ENCODE measurements at regions not wholly inside any gene's neighbourhood (a gene's known extent, or its start where the extent isn't known, plus 50 kb on each side); places are given as distances from the start of the nearest gene placed in this dataset.

DNA sequence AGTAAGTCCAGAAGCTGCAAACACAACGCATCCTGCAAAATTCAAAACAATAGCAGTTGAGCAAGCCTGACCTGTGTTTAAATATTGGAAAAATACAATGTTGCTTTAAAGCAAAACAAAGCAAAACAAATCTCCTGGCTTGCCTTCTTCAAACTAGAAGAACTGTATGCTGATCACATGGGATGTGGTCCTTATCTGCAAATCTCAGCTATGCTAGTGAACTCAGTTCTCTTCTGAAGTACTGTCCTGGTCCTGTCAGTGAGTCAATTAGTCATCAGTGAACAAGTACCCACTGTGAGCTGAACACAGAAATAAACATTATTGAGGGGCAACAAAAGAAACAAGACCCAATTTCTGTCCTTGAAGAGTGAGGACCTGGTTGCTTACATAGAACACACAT is 522.5 kb downstream of the SMARCA1 start:
- no peaks in the 10 kb centered on the region for H3K9me3 ChIP-seq
- H3K4me3 ChIP-seq = no peak overlapping the region
- no peaks in the 10 kb centered on the region for H3K36me3 ChIP-seq
- TF ChIP-seq, protein P1, sequence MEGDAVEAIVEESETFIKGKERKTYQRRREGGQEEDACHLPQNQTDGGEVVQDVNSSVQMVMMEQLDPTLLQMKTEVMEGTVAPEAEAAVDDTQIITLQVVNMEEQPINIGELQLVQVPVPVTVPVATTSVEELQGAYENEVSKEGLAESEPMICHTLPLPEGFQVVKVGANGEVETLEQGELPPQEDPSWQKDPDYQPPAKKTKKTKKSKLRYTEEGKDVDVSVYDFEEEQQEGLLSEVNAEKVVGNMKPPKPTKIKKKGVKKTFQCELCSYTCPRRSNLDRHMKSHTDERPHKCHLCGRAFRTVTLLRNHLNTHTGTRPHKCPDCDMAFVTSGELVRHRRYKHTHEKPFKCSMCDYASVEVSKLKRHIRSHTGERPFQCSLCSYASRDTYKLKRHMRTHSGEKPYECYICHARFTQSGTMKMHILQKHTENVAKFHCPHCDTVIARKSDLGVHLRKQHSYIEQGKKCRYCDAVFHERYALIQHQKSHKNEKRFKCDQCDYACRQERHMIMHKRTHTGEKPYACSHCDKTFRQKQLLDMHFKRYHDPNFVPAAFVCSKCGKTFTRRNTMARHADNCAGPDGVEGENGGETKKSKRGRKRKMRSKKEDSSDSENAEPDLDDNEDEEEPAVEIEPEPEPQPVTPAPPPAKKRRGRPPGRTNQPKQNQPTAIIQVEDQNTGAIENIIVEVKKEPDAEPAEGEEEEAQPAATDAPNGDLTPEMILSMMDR (IDR thresholded peaks at IDR 0.05) = no peak
- no peak for TF ChIP-seq POLR2A (IDR thresholded peaks at IDR 0.05)
- no peaks in the 10 kb centered on the region for H3K4me1 ChIP-seq
- DNase-seq = no peak
- H3K27ac ChIP-seq = no peak overlapping the region
- no peaks in the 10 kb centered on the region for H3K27me3 ChIP-seq

DNA sequence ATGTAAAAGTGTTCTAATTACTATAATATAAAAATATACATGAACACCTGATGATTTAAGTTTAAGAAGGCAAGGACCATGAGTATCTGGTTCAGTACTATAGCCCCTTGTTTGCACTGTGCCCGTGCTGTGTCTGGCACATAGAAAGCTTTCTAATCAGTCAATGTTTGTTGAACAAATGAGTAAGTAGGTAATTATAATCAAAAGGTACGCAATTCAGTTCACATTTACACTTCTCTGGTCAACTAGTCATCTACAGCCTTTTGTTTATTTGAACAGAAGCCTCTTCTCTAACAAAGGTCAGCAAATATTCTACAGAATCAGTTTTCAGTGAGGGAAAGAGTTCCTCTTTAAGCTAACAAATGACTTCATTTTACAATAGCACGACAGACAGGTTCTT is 523.3 kb downstream of the SMARCA1 start:
- no peak for TF ChIP-seq POLR2A (IDR thresholded peaks at IDR 0.05)
- TF ChIP-seq, protein P1 (IDR thresholded peaks at IDR 0.05) = no peak
- no peak for DNase-seq
- H3K27me3 ChIP-seq = no peaks in the 10 kb centered on the region
- no peak overlapping the region for H3K27ac ChIP-seq
- H3K4me3 ChIP-seq = no peak overlapping the region
- H3K36me3 ChIP-seq = no peaks in the 10 kb centered on the region
- no peaks in the 10 kb centered on the region for H3K4me1 ChIP-seq
- no peaks in the 10 kb centered on the region for H3K9me3 ChIP-seq

DNA sequence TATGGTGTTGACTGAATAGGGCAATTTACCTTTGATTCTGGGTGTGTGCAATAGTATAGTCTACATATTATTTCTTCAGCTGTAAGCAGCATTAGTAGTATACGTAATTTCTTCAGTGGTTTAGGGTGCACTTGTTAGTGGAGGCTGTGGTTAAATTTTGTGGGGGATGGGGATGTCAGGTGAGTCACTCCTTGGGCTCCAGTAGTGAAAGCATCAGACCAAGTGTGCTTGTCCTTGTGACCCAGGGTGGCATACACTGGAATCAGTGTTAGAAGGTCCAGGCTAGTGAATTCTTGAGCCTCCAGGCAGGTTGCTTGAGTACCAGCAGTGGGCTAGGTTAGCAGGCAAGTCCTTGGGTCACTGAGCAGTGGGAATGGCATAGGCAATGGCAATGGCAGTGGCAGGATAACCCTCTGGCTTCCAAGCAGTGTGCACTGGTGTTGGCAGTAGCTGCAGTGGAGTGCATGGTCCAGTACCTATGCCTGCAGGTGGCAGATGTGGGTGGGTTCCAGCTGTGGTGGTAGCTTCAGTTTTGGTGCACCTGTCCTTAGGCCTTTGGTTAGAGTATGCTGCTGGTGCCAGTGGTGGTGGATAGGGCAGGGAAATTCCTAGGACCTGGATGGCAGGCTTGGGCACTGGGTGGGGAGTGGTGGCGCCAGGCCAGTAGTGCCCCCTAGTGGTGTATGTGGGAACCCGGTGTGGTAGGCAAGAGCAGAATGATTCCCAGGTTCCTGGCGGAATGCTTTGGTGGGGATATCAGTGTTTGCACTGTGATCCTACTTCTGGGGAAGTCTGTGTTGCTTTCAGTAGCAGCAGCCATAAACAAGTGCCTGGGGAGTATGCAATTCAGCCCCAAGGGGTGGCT is 531.0 kb downstream of the SMARCA1 start:
- Histone ChIP-seq H3K9me3 (no peaks in the 10 kb centered on the region), H3K36me3 (no peaks in the 10 kb centered on the region), H3K27me3 (no peaks in the 10 kb centered on the region), H3K4me1 (no peaks in the 10 kb centered on the region), H3K27ac (no peak overlapping the region), H3K4me3 (no peak overlapping the region)
- no peak for DNase-seq
- TF ChIP-seq, protein P1 (IDR thresholded peaks at IDR 0.05) = no peak
- TF ChIP-seq POLR2A (IDR thresholded peaks at IDR 0.05) = no peak

DNA sequence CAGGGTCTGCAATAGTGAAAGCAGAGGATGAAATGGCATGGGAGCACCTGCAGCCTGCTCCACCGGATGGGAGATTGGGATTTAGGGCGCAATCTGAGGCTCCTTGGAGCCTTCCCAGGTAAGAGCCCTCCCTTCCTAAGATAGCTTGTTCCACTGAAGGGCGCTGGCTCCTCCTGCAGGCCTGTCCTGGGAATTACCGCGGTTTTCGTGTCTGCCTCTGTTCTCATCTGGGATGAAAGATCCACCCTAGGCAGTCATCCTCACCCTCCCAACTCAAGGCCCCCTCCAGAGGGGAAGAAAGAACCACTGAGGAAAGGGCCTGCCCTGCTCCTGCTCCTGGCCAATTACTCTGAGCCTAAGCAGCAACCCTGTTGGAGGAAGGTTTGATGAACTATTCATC is 547.5 kb downstream of the SMARCA1 start:
- H3K27me3 ChIP-seq = no peaks in the 10 kb centered on the region
- H3K9me3 ChIP-seq = no peaks in the 10 kb centered on the region
- no peaks in the 10 kb centered on the region for H3K4me1 ChIP-seq
- no peak overlapping the region for H3K27ac ChIP-seq
- TF ChIP-seq, protein P1 (IDR thresholded peaks at IDR 0.05) = peak in 4 of 6 experiments; percentile 16 to 56 (median 48)
- no peak for TF ChIP-seq POLR2A (IDR thresholded peaks at IDR 0.05)
- no peaks in the 10 kb centered on the region for H3K36me3 ChIP-seq
- H3K4me3 ChIP-seq = no peak overlapping the region
- DNase-seq = peak in 2 of 3 donors; percentile 52 to 53

DNA sequence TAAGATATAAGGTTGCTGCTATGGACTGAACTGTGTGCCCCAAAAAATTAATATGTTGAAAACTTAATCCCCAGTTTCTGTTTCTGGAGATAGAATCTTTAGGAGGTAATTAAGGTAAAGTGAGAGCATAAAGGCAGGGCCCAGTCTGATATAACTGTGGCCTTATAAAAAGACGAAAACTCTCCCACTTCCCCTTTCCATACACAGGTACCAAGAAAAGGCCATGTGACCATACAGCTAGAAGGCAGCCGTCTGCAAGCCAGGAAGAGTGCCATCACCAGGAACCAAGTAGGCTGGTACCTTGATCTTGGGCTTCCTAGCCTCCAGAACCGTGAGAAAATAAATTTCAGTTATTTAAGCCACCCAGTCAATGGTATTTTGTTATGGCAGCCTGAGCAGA is 550.3 kb downstream of the SMARCA1 start:
- H3K4me3 ChIP-seq = no peak overlapping the region
- H3K27me3 ChIP-seq = no peaks in the 10 kb centered on the region
- H3K9me3 ChIP-seq = no peaks in the 10 kb centered on the region
- H3K27ac ChIP-seq = no peak overlapping the region
- no peaks in the 10 kb centered on the region for H3K36me3 ChIP-seq
- TF ChIP-seq POLR2A (IDR thresholded peaks at IDR 0.05) = no peak
- TF ChIP-seq, protein P1 (IDR thresholded peaks at IDR 0.05) = no peak
- DNase-seq = no peak
- H3K4me1 ChIP-seq = no peaks in the 10 kb centered on the region

Data from Peyer's patch (tissue), 4 donors.